Gastrocnemius medialis (tissue), 4 donors: ENCODE measurements at regions not wholly inside any gene's neighbourhood (a gene's known extent, or its start where the extent isn't known, plus 50 kb on each side); places are given as distances from the start of the nearest gene placed in this dataset.

Source experiments
- ATAC-seq, 2 donors: fragments of 150-250 bp; one replicate each; pipeline ENCODE4 v1.9.1; 2016
- DNase-seq, 2 donors: peaks; one replicate each; pipeline ENCODE4 v3.0.0-alpha.2; 2019
- H3K27ac ChIP-seq, 4 donors: fragments of 200-600 bp; sonication (generic); 1 replicate in 1 of 4; 2 replicates in 3 of 4; pipeline ENCODE4 v1.5.1; 2016 to 2018; ENCODE audit warnings: mild to moderate bottlenecking in 2 of 4, moderate library complexity in 1 of 4
- H3K27me3 ChIP-seq, 3 donors: fragments of 200-600 bp; sonication (generic) in 2 of 3; 1 replicate in 1 of 3; 2 replicates in 2 of 3; pipeline versions ENCODE4 v1.5.1 to v1.6.0; 2016 to 2019; ENCODE audit warnings: mild to moderate bottlenecking in 1 of 3, moderate library complexity in 1 of 3
- H3K36me3 ChIP-seq, 2 donors: fragments of 200-600 bp; sonication (generic) in 1 of 2; one replicate each; pipeline ENCODE4 v1.5.1; 2017 to 2018
- H3K4me1 ChIP-seq, 2 donors: fragments of 200-600 bp; sonication (generic) in 1 of 2; one replicate each; pipeline ENCODE4 v1.5.1; 2016 to 2017; ENCODE audit warnings: mild to moderate bottlenecking in 2 of 2
- H3K4me3 ChIP-seq, 4 donors: fragments of 200-600 bp; sonication (generic) in 3 of 4; 1 replicate in 1 of 4; 2 replicates in 3 of 4; pipeline ENCODE4 v1.5.1; 2016 to 2019; ENCODE audit warnings: mild to moderate bottlenecking in 2 of 4
- H3K9me3 ChIP-seq, 3 donors: fragments of 200-600 bp; sonication (generic) in 2 of 3; 1 replicate in 1 of 3; 2 replicates in 2 of 3; pipeline ENCODE4 v1.5.1; 2016 to 2019
- CTCF ChIP-seq, 5 experiments: fragments of 450-650 bp in 3 of 5; fragments of 200-600 bp in 2 of 5; sonication (generic) in 2 of 5; IDR thresholded peaks in 4 of 5; conservative IDR thresholded peaks in 1 of 5; 1 replicate in 4 of 5; 2 replicates in 1 of 5; pipeline ENCODE4 v1.5.1; 2016 to 2019; ENCODE audit warnings: antibody characterized with exemption in 5 of 5, mild to moderate bottlenecking in 3 of 5, moderate library complexity in 3 of 5
- POLR2A ChIP-seq, 2 donors: fragments of 450-650 bp; IDR thresholded peaks; one replicate each; pipeline ENCODE4 v1.6.1; 2017; ENCODE audit warnings: antibody characterized with exemption in 2 of 2, mild to moderate bottlenecking in 2 of 2, moderate library complexity in 2 of 2
- in situ Hi-C, 4 donors: fragments of 200-750 bp; cut with MboI; loops; one replicate each; pipeline versions ENCODE4 v1.15.0 to v1.8.0; 2017; ENCODE audit warnings: low sequenced_read_pairs in 4 of 4
- intact Hi-C: fragments of 100-400 bp; cut with DNase I; formaldehyde crosslinking; loops from one replicate; pipeline ENCODE4 v1.15.1; 2023; ENCODE audit warnings: low total_unique reads

GRCh38 chr20:57037689-57038088 lies 228.8 kb downstream of the BMP7 start:
- no peak for ATAC-seq
- Histone ChIP-seq H3K36me3 (no peaks in the 10 kb centered on the region), H3K4me3 (no peak overlapping the region), H3K27me3 (peaks cover 0 to 6% (median 0%) of the 10 kb centered on the region in 3 donors), H3K4me1 (no peaks in the 10 kb centered on the region), H3K9me3 (no peaks in the 10 kb centered on the region), H3K27ac (no peak overlapping the region)
- DNase-seq: no peak
- in situ Hi-C loops: no loop called here
- TF ChIP-seq POLR2A (IDR thresholded peaks at IDR 0.05) (no peak), CTCF (IDR thresholded peaks at IDR 0.05 in 4 of 5, conservative IDR thresholded peaks at IDR 0.05 in 1 of 5) (no peak)
- intact Hi-C loops: no loop called here

DNA sequence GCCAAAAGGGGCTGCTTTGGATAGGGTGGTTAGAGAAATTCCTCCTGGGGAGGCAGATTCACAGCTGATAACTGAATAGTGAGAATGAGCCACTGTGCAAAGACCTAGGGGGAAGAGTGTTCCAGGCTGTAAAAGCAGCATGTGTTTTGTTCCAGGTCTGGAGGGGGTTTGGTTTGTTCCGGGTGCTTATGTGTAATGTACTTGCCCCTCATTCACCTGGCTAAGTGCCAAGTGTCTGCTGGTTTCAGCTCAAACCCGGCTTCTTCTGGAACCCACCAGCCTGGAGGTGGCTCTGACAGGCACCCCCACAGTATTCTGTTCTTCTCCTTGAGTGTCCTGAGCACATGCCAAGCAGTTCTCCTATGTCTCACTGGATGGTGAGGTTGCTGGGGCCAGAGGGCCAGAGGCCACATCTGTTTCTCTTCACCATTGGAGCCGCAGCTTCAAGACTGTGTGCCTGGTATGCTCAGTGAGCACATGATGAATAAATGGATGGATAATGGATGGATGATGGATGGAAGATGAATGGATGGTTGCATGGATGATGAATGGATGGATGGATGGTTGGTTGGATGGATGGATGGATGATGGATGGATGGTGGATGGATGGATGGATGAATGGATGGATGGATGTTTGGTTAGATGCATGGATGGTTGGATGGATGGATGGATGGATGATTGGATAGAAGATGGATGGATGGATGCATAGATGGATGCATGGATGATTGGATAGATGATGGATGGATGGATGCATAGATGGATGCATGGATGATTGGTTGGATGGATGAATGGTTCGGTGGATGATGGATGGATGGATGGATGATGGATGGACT lies 227.6 kb downstream of the BMP7 start:
- in situ Hi-C loops: no loop called here
- Histone ChIP-seq H3K27ac (no peak overlapping the region), H3K4me1 (no peaks in the 10 kb centered on the region), H3K9me3 (no peaks in the 10 kb centered on the region), H3K36me3 (no peaks in the 10 kb centered on the region), H3K4me3 (no peak overlapping the region), H3K27me3 (peaks cover 0 to 6% (median 0%) of the 10 kb centered on the region in 3 donors)
- TF ChIP-seq POLR2A (IDR thresholded peaks at IDR 0.05) (no peak), CTCF (IDR thresholded peaks at IDR 0.05 in 4 of 5, conservative IDR thresholded peaks at IDR 0.05 in 1 of 5) (no peak)
- intact Hi-C loops: no loop called here
- no peak for DNase-seq
- no peak for ATAC-seq

DNA sequence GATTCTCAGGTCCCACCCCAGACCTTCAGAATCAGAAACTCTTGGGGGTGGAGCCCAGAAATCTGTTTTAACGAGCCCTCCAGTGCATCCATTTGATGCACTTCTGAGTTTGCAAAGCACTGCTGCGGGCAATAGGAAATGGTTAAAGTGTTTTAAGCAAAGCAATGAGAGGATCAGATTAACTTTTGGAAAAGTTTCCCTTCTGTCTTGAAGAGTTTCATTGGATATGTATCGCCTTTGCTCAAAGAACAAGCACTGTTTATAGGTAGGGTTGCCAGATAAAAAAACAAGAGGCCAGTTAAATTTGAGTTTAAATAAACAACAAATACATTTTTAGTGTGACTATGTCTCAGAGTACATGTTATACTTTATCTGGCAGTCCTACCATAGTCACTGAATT lies 226.0 kb downstream of the BMP7 start:
- TF ChIP-seq CTCF (IDR thresholded peaks at IDR 0.05 in 4 of 5, conservative IDR thresholded peaks at IDR 0.05 in 1 of 5) (no peak), POLR2A (IDR thresholded peaks at IDR 0.05) (no peak)
- DNase-seq (no peak), ATAC-seq (no peak)
- Histone ChIP-seq H3K27me3 (peaks cover 0 to 14% (median 0%) of the 10 kb centered on the region in 3 donors), H3K27ac (no peak overlapping the region), H3K36me3 (no peaks in the 10 kb centered on the region), H3K9me3 (no peaks in the 10 kb centered on the region), H3K4me1 (no peaks in the 10 kb centered on the region), H3K4me3 (no peak overlapping the region)
- intact Hi-C loops (no loop called here), in situ Hi-C loops (no loop called here)

GRCh38 chr20:57040924-57041323 lies 225.5 kb downstream of the BMP7 start:
- no peaks in the 10 kb centered on the region for H3K4me1 ChIP-seq
- H3K27ac ChIP-seq: no peak overlapping the region
- no peaks in the 10 kb centered on the region for H3K36me3 ChIP-seq
- in situ Hi-C loops (no loop called here), intact Hi-C loops (no loop called here)
- no peak overlapping the region for H3K4me3 ChIP-seq
- no peak for DNase-seq
- peaks cover 0 to 14% (median 0%) of the 10 kb centered on the region in 3 donors for H3K27me3 ChIP-seq
- ATAC-seq: no peak
- no peaks in the 10 kb centered on the region for H3K9me3 ChIP-seq
- TF ChIP-seq CTCF (IDR thresholded peaks at IDR 0.05 in 4 of 5, conservative IDR thresholded peaks at IDR 0.05 in 1 of 5) (no peak), POLR2A (IDR thresholded peaks at IDR 0.05) (no peak)
